DOHH2 (cell line): ENCODE measurements at regions not wholly inside any gene's neighbourhood (a gene's known extent, or its start where the extent isn't known, plus 50 kb on each side); places are given as distances from the start of the nearest gene placed in this dataset.

ENCODE experiments used
- H3F3A ChIP-seq: fragments of 200-600 bp; sonication (generic), shearing (Covaris generic); 2 replicates; pipeline ENCODE4 v1.6.0; 2016; ENCODE audit warnings: antibody characterized with exemption, mild to moderate bottlenecking; ENCODE audit not compliant: control insufficient read depth, insufficient read depth
- H3K27ac ChIP-seq: fragments of 200-600 bp; sonication (generic); 2 replicates; pipeline ENCODE4 v1.5.1; 2014; ENCODE audit warnings: low read depth, mild to moderate bottlenecking, low read length, moderate library complexity
- H3K27me3 ChIP-seq: fragments of 200-600 bp; sonication (generic); 2 replicates; pipeline ENCODE4 v1.6.1; 2014; ENCODE audit warnings: mild to moderate bottlenecking, low read length, mixed read lengths; ENCODE audit not compliant: control insufficient read depth
- H3K36me3 ChIP-seq: fragments of 200-600 bp; sonication (generic); 2 replicates; pipeline ENCODE4 v1.6.1; 2014; ENCODE audit warnings: mild to moderate bottlenecking, low read length, moderate library complexity, mixed read lengths; ENCODE audit not compliant: control insufficient read depth
- H3K4me1 ChIP-seq: fragments of 200-600 bp; sonication (generic); 2 replicates; pipeline ENCODE4 v1.6.1; 2014; ENCODE audit warnings: mild to moderate bottlenecking, low read length, mixed read lengths; ENCODE audit not compliant: control insufficient read depth
- H3K4me2 ChIP-seq: fragments of 200-600 bp; sonication (generic); 2 replicates; pipeline ENCODE4 v1.6.0; 2014; ENCODE audit warnings: mild to moderate bottlenecking, low read length, moderate library complexity
- H3K4me3 ChIP-seq: fragments of 200-600 bp; sonication (generic); 2 replicates; pipeline ENCODE4 v1.5.1; 2014; ENCODE audit warnings: mild to moderate bottlenecking, low read length, mixed read lengths
- H3K79me2 ChIP-seq: fragments of 200-600 bp; sonication (generic); 2 replicates; pipeline ENCODE4 v1.6.1; 2014; ENCODE audit warnings: mild to moderate bottlenecking, low read length, mixed read lengths; ENCODE audit not compliant: control insufficient read depth
- H3K9me2 ChIP-seq: fragments of 200-600 bp; sonication (generic); replicated peaks from 2 replicates; pipeline ENCODE4 v1.6.1; 2014; ENCODE audit warnings: mild to moderate bottlenecking, low read length, mixed read lengths; ENCODE audit not compliant: control insufficient read depth
- H3K9me3 ChIP-seq: fragments of 200-600 bp; sonication (generic); 2 replicates; pipeline ENCODE4 v1.6.1; 2014; ENCODE audit warnings: antibody characterized with exemption, low read length, mixed read lengths; ENCODE audit not compliant: control insufficient read depth, insufficient read depth
- H4K20me1 ChIP-seq: fragments of 200-600 bp; sonication (generic); 2 replicates; pipeline ENCODE4 v1.6.0; 2014; ENCODE audit warnings: low read depth, mild to moderate bottlenecking, antibody characterized with exemption, low read length, moderate library complexity; ENCODE audit not compliant: control insufficient read depth, insufficient read depth
- CTCF ChIP-seq: fragments of 200-600 bp; sonication (generic); IDR thresholded peaks from one replicate; pipeline ENCODE4 v1.5.1; 2014; ENCODE audit warnings: antibody characterized with exemption, mild to moderate bottlenecking, low read depth, low read length; ENCODE audit not compliant: poor library complexity, severe bottlenecking
- EZH2phosphoT487 ChIP-seq: fragments of 200-600 bp; sonication (generic); IDR thresholded peaks from 2 replicates; pipeline ENCODE4 v1.6.1; 2017; ENCODE audit warnings: borderline replicate concordance, mild to moderate bottlenecking, antibody characterized with exemption, low read length, moderate library complexity, mixed read lengths

- no peak overlapping the region for H3K4me2 ChIP-seq
- no peak for TF ChIP-seq EZH2phosphoT487
- no peak overlapping the region for H3K4me3 ChIP-seq
- peaks cover 11% of the 10 kb centered on the region for H3K4me1 ChIP-seq
- H3K27me3 ChIP-seq, result no peaks in the 10 kb centered on the region
- no peak overlapping the region for H3K27ac ChIP-seq
- no peaks in the 10 kb centered on the region for H3K9me2 ChIP-seq
- H4K20me1 ChIP-seq, result no peaks in the 10 kb centered on the region
- H3K36me3 ChIP-seq, result no peaks in the 10 kb centered on the region
- no peaks in the 10 kb centered on the region; the same call in 1 of the 2 replicates for H3F3A ChIP-seq
- no peaks in the 10 kb centered on the region for H3K79me2 ChIP-seq
- H3K9me3 ChIP-seq, result no peaks in the 10 kb centered on the region
These were observed 602.4 kb upstream of the ACVR2A start for GRCh38 chr2:147242445-147242844.

- no peaks in the 10 kb centered on the region for H3K36me3 ChIP-seq
- H3K9me2 ChIP-seq, result no peaks in the 10 kb centered on the region
- no peaks in the 10 kb centered on the region for H3K27me3 ChIP-seq
- H3K27ac ChIP-seq, result no peak overlapping the region
- H3K4me3 ChIP-seq, result no peak overlapping the region
- TF ChIP-seq CTCF (no peak), EZH2phosphoT487 (no peak)
- H3K79me2 ChIP-seq, result no peaks in the 10 kb centered on the region
- no peaks in the 10 kb centered on the region for H3K9me3 ChIP-seq
- peaks cover 10% of the 10 kb centered on the region for H3K4me1 ChIP-seq
- no peak overlapping the region for H3K4me2 ChIP-seq
- H4K20me1 ChIP-seq, result no peaks in the 10 kb centered on the region
- no peaks in the 10 kb centered on the region; the same call in 1 of the 2 replicates for H3F3A ChIP-seq
These were observed 608.2 kb upstream of the ACVR2A start for GRCh38 chr2:147236601-147237000.

GRCh38 chr2:147232225-147232669 lies 612.6 kb upstream of the ACVR2A start:
- Histone ChIP-seq H3K4me3 (no peak overlapping the region), H3K36me3 (no peaks in the 10 kb centered on the region), H3K27me3 (no peaks in the 10 kb centered on the region), H3K9me3 (peaks cover 3% of the 10 kb centered on the region; the same call in 1 of the 2 replicates), H3K4me1 (no peaks in the 10 kb centered on the region), H4K20me1 (no peaks in the 10 kb centered on the region), H3K79me2 (no peaks in the 10 kb centered on the region), H3F3A (no peaks in the 10 kb centered on the region), H3K9me2 (no peaks in the 10 kb centered on the region), H3K27ac (no peak overlapping the region), H3K4me2 (no peak overlapping the region)
- TF ChIP-seq EZH2phosphoT487 (no peak), CTCF (no peak)

- TF ChIP-seq CTCF (no peak), EZH2phosphoT487 (no peak)
- Histone ChIP-seq H3K79me2 (no peaks in the 10 kb centered on the region), H3K36me3 (no peaks in the 10 kb centered on the region), H3K4me1 (no peaks in the 10 kb centered on the region), H3K9me3 (peaks cover 3% of the 10 kb centered on the region; the same call in 1 of the 2 replicates), H3K4me3 (no peak overlapping the region), H3K4me2 (no peak overlapping the region), H3K9me2 (no peaks in the 10 kb centered on the region), H3K27ac (no peak overlapping the region), H3K27me3 (no peaks in the 10 kb centered on the region), H3F3A (no peaks in the 10 kb centered on the region), H4K20me1 (no peaks in the 10 kb centered on the region)
These were observed 613.2 kb upstream of the ACVR2A start for GRCh38 chr2:147231607-147232006.
